ENCODE measurements at regions not wholly inside any gene's neighbourhood (a gene's known extent, or its start where the extent isn't known, plus 50 kb on each side); places are given as distances from the start of the nearest gene placed in this dataset.

- DNase-seq = no peak
Measured at GRCh38 chr5:171693412-171693811, 92.2 kb upstream of the SMIM23 start.

- DNase-seq = no peak
Measured at GRCh38 chr5:171695804-171696203, 89.8 kb upstream of the SMIM23 start.

- no peak for DNase-seq
Measured at GRCh38 chr5:171697221-171698102, 88.2 kb upstream of the SMIM23 start.

GRCh38 chr5:171700318-171700912 is 85.2 kb upstream of the SMIM23 start:
- DNase-seq = no peak

GRCh38 chr5:171701100-171701541 is 84.5 kb upstream of the SMIM23 start:
- no peak for DNase-seq

- DNase-seq = no peak
Measured at GRCh38 chr5:171702135-171702770, 83.4 kb upstream of the SMIM23 start.

GRCh38 chr5:171703146-171703545 is 82.5 kb upstream of the SMIM23 start:
- DNase-seq = no peak

GRCh38 chr5:171705036-171705435 is 80.6 kb upstream of the SMIM23 start:
- DNase-seq = no peak

- no peak for DNase-seq
Measured at GRCh38 chr5:171705830-171706468, 79.7 kb upstream of the SMIM23 start.

- no peak for DNase-seq
Measured at GRCh38 chr5:171706736-171707441, 78.7 kb upstream of the SMIM23 start.

GRCh38 chr5:171707442-171707792 is 78.2 kb upstream of the SMIM23 start:
- DNase-seq = no peak

- DNase-seq = no peak
Measured at GRCh38 chr5:171709930-171710329, 75.7 kb upstream of the SMIM23 start.

- no peak for DNase-seq
Measured at GRCh38 chr5:171710451-171711024, 75.1 kb upstream of the SMIM23 start.

GRCh38 chr5:171711571-171711970 is 74.0 kb upstream of the SMIM23 start:
- no peak for DNase-seq

- DNase-seq = no peak
Measured at GRCh38 chr5:171712616-171713015, 73.0 kb upstream of the SMIM23 start.

GRCh38 chr5:171713152-171713551 is 72.5 kb upstream of the SMIM23 start:
- no peak for DNase-seq

GRCh38 chr5:171714261-171714660 is 71.4 kb upstream of the SMIM23 start:
- DNase-seq = no peak

GRCh38 chr5:171714851-171715250 is 70.8 kb upstream of the SMIM23 start:
- DNase-seq = no peak

GRCh38 chr5:171715551-171715950 is 70.1 kb upstream of the SMIM23 start:
- DNase-seq = no peak

- no peak for DNase-seq
Measured at GRCh38 chr5:171720086-171720485, 65.5 kb upstream of the SMIM23 start.

GRCh38 chr5:171721464-171721863 is 64.2 kb upstream of the SMIM23 start:
- no peak for DNase-seq

- no peak for DNase-seq
Measured at GRCh38 chr5:171724468-171725204, 61.0 kb upstream of the SMIM23 start.

Data from NCI-H524 treated with DMSO at 0.1 percent for 48 hours (cell line).